ENCODE measurements at regions not wholly inside any gene's neighbourhood (a gene's known extent, or its start where the extent isn't known, plus 50 kb on each side); places are given as distances from the start of the nearest gene placed in this dataset.

DNA sequence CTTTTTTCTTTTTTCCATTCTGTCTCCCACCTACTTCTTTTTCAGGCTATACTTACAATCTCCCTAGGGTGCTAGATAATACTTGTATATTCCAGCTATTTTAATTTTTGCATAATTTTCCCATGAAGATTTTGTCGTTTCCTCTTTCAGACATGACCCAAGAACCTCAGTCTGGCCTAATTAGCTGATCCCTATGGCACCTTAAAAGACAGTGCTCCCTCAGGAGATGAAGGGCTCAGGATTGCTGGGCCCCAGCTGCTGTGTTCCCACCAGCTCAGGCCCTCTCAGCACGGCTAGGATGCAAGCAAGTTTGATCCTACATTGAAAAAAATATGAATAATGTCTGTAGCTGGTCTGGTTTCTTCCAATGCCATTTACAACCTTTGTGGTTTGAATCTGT, 55.0 kb upstream of the RGS5 start:
- no peaks in the 10 kb centered on the region for H3K4me1 ChIP-seq (ENCODE audit: control extremely low read depth in 1 of 4, control insufficient read depth in 4 of 4, insufficient read depth in 4 of 4, low read length in 3 of 4)
- no peak overlapping the region for H3K4me3 ChIP-seq (ENCODE audit: control insufficient read depth in 1 of 7, extremely low read depth in 1 of 7, insufficient read depth in 4 of 7, low read depth in 2 of 7, low read length in 6 of 7)
- CTCF ChIA-PET = no interaction called here
- no peaks in the 10 kb centered on the region for H3K27me3 ChIP-seq (replicated peaks in 2 of 5; ENCODE audit: control insufficient read depth in 4 of 5, insufficient read depth in 5 of 5, low read length in 4 of 5)
- WGBS (ENCODE audit: insufficient coverage) = 86% methylated on average over 1 of the region's 2 CpGs
- no peak for DNase-seq
- no peaks in the 10 kb centered on the region for H3K36me3 ChIP-seq (ENCODE audit: control insufficient read depth in 4 of 4, insufficient read depth in 4 of 4, low read length in 3 of 4)
- H3K27ac ChIP-seq (ENCODE audit: insufficient read depth in 1 of 2, low read depth in 1 of 2, low read length in 2 of 2, poor library complexity in 1 of 2, severe bottlenecking in 2 of 2) = no peak overlapping the region
- POLR2A ChIA-PET = no interaction called here
- peaks cover 0 to 1% (median 0%) of the 10 kb centered on the region in 5 experiments for H3K9me3 ChIP-seq (ENCODE audit: control extremely low read depth in 1 of 5, control insufficient read depth in 4 of 5, insufficient read depth in 2 of 5, low read depth in 1 of 5, low read length in 4 of 5)

DNA sequence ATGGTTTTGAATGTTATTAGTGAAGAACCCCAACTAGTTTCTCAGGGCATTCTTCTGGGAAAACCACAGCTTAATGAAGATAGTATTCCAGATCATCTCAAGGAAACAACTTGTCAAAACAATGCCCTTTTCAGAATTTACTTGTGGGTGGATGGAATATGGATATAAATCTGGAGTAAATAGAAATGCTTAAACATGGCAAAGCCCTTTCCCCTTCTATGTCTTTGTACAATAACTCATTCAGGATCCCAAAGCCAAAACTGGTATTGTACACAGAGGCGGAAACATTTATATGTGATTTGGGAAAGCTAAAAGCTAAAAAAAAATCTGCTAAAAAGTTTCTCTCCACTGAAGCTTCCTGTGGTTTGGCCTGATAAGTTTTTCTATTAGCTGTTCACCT, 55.5 kb upstream of the RGS5 start:
- no CpG with 5 or more reads among the region's 1 CpG for WGBS (ENCODE audit: insufficient coverage)
- H3K9me3 ChIP-seq (ENCODE audit: control extremely low read depth in 1 of 5, control insufficient read depth in 4 of 5, insufficient read depth in 2 of 5, low read depth in 1 of 5, low read length in 4 of 5) = peaks cover 0 to 3% (median 0%) of the 10 kb centered on the region in 5 experiments
- CTCF ChIA-PET = no interaction called here
- H3K27ac ChIP-seq (ENCODE audit: insufficient read depth in 1 of 2, low read depth in 1 of 2, low read length in 2 of 2, poor library complexity in 1 of 2, severe bottlenecking in 2 of 2) = no peak overlapping the region
- no peaks in the 10 kb centered on the region for H3K36me3 ChIP-seq (ENCODE audit: control insufficient read depth in 4 of 4, insufficient read depth in 4 of 4, low read length in 3 of 4)
- DNase-seq = no peak
- H3K4me1 ChIP-seq (ENCODE audit: control extremely low read depth in 1 of 4, control insufficient read depth in 4 of 4, insufficient read depth in 4 of 4, low read length in 3 of 4) = no peaks in the 10 kb centered on the region
- POLR2A ChIA-PET = interaction anchor here (0.6 kb wide), 1 partner anchor 30 kb away, joined by 3 read pairs; no protein-coding TSS in a partner anchor
- no peak overlapping the region for H3K4me3 ChIP-seq (ENCODE audit: control insufficient read depth in 1 of 7, extremely low read depth in 1 of 7, insufficient read depth in 4 of 7, low read depth in 2 of 7, low read length in 6 of 7)
- no peaks in the 10 kb centered on the region for H3K27me3 ChIP-seq (replicated peaks in 2 of 5; ENCODE audit: control insufficient read depth in 4 of 5, insufficient read depth in 5 of 5, low read length in 4 of 5)

DNA sequence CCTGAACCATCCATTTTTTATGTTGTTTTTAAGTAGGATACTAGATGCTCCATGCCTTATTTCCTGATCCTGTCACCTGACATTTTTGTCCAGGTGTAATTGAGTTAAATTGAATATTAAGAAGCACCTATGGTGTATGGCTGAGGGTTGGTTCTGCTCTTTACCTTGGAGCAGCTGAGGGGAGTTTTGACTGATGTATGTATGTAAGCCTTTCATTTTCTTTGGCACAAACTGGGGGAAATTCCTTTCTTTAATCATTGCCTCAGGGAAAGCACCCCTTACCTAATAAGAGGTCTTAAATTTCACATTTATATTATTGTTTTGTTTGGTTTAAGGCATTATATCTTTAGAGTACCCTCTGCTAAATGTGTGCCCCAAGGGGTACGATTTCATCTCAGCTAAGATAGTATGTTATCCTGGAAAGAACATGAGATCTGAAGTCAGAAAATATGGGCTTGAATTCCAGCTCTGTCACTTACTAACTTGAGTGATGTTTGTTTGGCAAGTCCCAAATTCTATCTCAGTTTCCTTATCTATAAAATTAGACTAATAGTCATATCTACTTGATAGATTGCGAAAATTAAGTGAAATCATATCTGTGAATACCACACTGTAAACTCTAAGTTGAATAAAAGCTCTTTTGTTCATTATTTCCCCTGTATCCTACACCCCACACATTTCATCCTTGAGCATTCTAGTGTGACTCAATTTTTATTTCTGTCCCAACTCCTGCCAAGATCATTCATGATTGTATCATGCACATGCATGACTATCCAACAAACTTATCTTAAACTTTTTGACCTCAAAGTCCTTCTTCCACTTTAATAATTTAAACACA, 57.7 kb upstream of the NUF2 start:
- ChIA-PET CTCF (no interaction called here), POLR2A (no interaction called here)
- Histone ChIP-seq H3K27ac (ENCODE audit: insufficient read depth in 1 of 2, low read depth in 1 of 2, low read length in 2 of 2, poor library complexity in 1 of 2, severe bottlenecking in 2 of 2) (no peak overlapping the region), H3K9me3 (ENCODE audit: control extremely low read depth in 1 of 5, control insufficient read depth in 4 of 5, insufficient read depth in 2 of 5, low read depth in 1 of 5, low read length in 4 of 5) (peaks cover 0 to 3% (median 0%) of the 10 kb centered on the region in 5 experiments), H3K36me3 (ENCODE audit: control insufficient read depth in 4 of 4, insufficient read depth in 4 of 4, low read length in 3 of 4) (no peaks in the 10 kb centered on the region), H3K4me3 (ENCODE audit: control insufficient read depth in 1 of 7, extremely low read depth in 1 of 7, insufficient read depth in 4 of 7, low read depth in 2 of 7, low read length in 6 of 7) (no peak overlapping the region), H3K27me3 (replicated peaks in 2 of 5; ENCODE audit: control insufficient read depth in 4 of 5, insufficient read depth in 5 of 5, low read length in 4 of 5) (no peaks in the 10 kb centered on the region), H3K4me1 (ENCODE audit: control extremely low read depth in 1 of 4, control insufficient read depth in 4 of 4, insufficient read depth in 4 of 4, low read length in 3 of 4) (peaks cover 0 to 3% (median 0%) of the 10 kb centered on the region in 4 experiments)
- WGBS (ENCODE audit: insufficient coverage) = 89% methylated on average over 1 of the region's 2 CpGs
- DNase-seq = no peak

- H3K27me3 ChIP-seq (replicated peaks in 2 of 5; ENCODE audit: control insufficient read depth in 4 of 5, insufficient read depth in 5 of 5, low read length in 4 of 5) = no peaks in the 10 kb centered on the region
- DNase-seq = no peak
- ChIA-PET CTCF (no interaction called here), POLR2A (no interaction called here)
- H3K4me3 ChIP-seq (ENCODE audit: control insufficient read depth in 1 of 7, extremely low read depth in 1 of 7, insufficient read depth in 4 of 7, low read depth in 2 of 7, low read length in 6 of 7) = no peak overlapping the region
- H3K9me3 ChIP-seq (ENCODE audit: control extremely low read depth in 1 of 5, control insufficient read depth in 4 of 5, insufficient read depth in 2 of 5, low read depth in 1 of 5, low read length in 4 of 5) = peaks cover 0 to 3% (median 0%) of the 10 kb centered on the region in 5 experiments
- no peak overlapping the region for H3K27ac ChIP-seq (ENCODE audit: insufficient read depth in 1 of 2, low read depth in 1 of 2, low read length in 2 of 2, poor library complexity in 1 of 2, severe bottlenecking in 2 of 2)
- H3K4me1 ChIP-seq (ENCODE audit: control extremely low read depth in 1 of 4, control insufficient read depth in 4 of 4, insufficient read depth in 4 of 4, low read length in 3 of 4) = peaks cover 0 to 3% (median 0%) of the 10 kb centered on the region in 4 experiments
- H3K36me3 ChIP-seq (ENCODE audit: control insufficient read depth in 4 of 4, insufficient read depth in 4 of 4, low read length in 3 of 4) = no peaks in the 10 kb centered on the region
Observed at GRCh38 chr1:163265547-163265946, 56.2 kb upstream of the NUF2 start.

GRCh38 chr1:163267962-163268361, 53.8 kb upstream of the NUF2 start:
- DNase-seq = no peak
- Histone ChIP-seq H3K4me3 (ENCODE audit: control insufficient read depth in 1 of 7, extremely low read depth in 1 of 7, insufficient read depth in 4 of 7, low read depth in 2 of 7, low read length in 6 of 7) (no peak overlapping the region), H3K4me1 (ENCODE audit: control extremely low read depth in 1 of 4, control insufficient read depth in 4 of 4, insufficient read depth in 4 of 4, low read length in 3 of 4) (peaks cover 0 to 3% (median 0%) of the 10 kb centered on the region in 4 experiments), H3K9me3 (ENCODE audit: control extremely low read depth in 1 of 5, control insufficient read depth in 4 of 5, insufficient read depth in 2 of 5, low read depth in 1 of 5, low read length in 4 of 5) (no peaks in the 10 kb centered on the region), H3K36me3 (ENCODE audit: control insufficient read depth in 4 of 4, insufficient read depth in 4 of 4, low read length in 3 of 4) (no peaks in the 10 kb centered on the region), H3K27me3 (replicated peaks in 2 of 5; ENCODE audit: control insufficient read depth in 4 of 5, insufficient read depth in 5 of 5, low read length in 4 of 5) (no peaks in the 10 kb centered on the region), H3K27ac (ENCODE audit: insufficient read depth in 1 of 2, low read depth in 1 of 2, low read length in 2 of 2, poor library complexity in 1 of 2, severe bottlenecking in 2 of 2) (no peak overlapping the region)
- POLR2A ChIA-PET = no interaction called here
- CTCF ChIA-PET = no interaction called here

DNA sequence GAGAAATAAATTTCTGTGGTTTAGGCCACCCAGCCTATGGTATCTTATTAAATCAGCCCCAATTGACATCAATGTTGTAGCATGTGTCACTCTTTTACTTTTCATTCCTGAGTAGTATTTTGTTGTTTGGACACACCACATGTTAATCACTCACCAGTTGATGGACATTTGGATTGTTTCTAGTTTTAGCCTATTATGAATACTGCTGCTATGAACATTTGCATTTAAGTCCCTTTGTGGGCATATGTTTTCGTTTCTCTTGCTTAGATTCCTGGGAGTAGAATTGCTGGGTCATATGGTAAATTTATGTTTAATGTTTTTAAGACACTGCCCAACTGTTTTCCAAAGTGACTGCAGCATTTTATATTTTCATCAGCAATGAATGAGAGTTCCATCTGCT, 50.2 kb upstream of the NUF2 start:
- Histone ChIP-seq H3K4me3 (ENCODE audit: control insufficient read depth in 1 of 7, extremely low read depth in 1 of 7, insufficient read depth in 4 of 7, low read depth in 2 of 7, low read length in 6 of 7) (no peak overlapping the region), H3K9me3 (ENCODE audit: control extremely low read depth in 1 of 5, control insufficient read depth in 4 of 5, insufficient read depth in 2 of 5, low read depth in 1 of 5, low read length in 4 of 5) (peaks cover 0 to 1% (median 0%) of the 10 kb centered on the region in 5 experiments), H3K36me3 (ENCODE audit: control insufficient read depth in 4 of 4, insufficient read depth in 4 of 4, low read length in 3 of 4) (no peaks in the 10 kb centered on the region), H3K4me1 (ENCODE audit: control extremely low read depth in 1 of 4, control insufficient read depth in 4 of 4, insufficient read depth in 4 of 4, low read length in 3 of 4) (no peaks in the 10 kb centered on the region), H3K27me3 (replicated peaks in 2 of 5; ENCODE audit: control insufficient read depth in 4 of 5, insufficient read depth in 5 of 5, low read length in 4 of 5) (no peaks in the 10 kb centered on the region), H3K27ac (ENCODE audit: insufficient read depth in 1 of 2, low read depth in 1 of 2, low read length in 2 of 2, poor library complexity in 1 of 2, severe bottlenecking in 2 of 2) (no peak overlapping the region)
- no CpG with 5 or more reads among the region's 1 CpG for WGBS (ENCODE audit: insufficient coverage)
- ChIA-PET CTCF (no interaction called here), POLR2A (no interaction called here)
- no peak for DNase-seq
